Prostate gland (tissue), 2 donors: ENCODE measurements at regions not wholly inside any gene's neighbourhood (a gene's known extent, or its start where the extent isn't known, plus 50 kb on each side); places are given as distances from the start of the nearest gene placed in this dataset.

ENCODE experiments used
- POLR2A ChIP-seq: fragments of 450-650 bp; IDR thresholded peaks from one replicate; pipeline ENCODE4 v1.6.1; 2016; ENCODE audit warnings: antibody characterized with exemption, mild to moderate bottlenecking
- TF ChIP-seq, protein P1 (sequence below), 4 experiments: fragments of 200-600 bp in 2 of 4; fragments of 450-650 bp in 2 of 4; sonication (generic) in 2 of 4; IDR thresholded peaks; 1 replicate in 3 of 4; 2 replicates in 1 of 4; pipeline ENCODE4 v1.5.1; 2016 to 2019; ENCODE audit warnings: antibody characterized with exemption in 4 of 4, mild to moderate bottlenecking in 2 of 4, moderate library complexity in 2 of 4

DNA sequence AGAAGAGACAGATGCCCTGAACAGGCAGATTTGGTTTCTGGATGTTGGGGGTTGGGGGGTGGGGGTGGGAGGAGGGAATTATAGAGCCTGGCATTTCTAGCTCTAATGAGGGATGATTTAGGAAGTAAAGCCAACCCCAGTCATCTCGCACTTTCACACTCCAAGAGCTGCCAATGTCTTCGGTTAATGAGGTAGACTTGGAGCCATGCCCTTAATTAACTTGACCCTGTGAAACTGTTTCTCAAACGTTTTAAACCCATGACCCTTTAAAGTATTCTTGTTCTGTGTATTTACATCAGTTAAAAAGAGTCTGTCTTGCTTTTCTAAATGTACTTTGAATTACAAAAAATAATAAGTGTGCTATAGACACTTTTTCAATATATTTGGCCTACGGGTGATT, 466.9 kb downstream of the FAT4 start:
- TF ChIP-seq, protein P1, sequence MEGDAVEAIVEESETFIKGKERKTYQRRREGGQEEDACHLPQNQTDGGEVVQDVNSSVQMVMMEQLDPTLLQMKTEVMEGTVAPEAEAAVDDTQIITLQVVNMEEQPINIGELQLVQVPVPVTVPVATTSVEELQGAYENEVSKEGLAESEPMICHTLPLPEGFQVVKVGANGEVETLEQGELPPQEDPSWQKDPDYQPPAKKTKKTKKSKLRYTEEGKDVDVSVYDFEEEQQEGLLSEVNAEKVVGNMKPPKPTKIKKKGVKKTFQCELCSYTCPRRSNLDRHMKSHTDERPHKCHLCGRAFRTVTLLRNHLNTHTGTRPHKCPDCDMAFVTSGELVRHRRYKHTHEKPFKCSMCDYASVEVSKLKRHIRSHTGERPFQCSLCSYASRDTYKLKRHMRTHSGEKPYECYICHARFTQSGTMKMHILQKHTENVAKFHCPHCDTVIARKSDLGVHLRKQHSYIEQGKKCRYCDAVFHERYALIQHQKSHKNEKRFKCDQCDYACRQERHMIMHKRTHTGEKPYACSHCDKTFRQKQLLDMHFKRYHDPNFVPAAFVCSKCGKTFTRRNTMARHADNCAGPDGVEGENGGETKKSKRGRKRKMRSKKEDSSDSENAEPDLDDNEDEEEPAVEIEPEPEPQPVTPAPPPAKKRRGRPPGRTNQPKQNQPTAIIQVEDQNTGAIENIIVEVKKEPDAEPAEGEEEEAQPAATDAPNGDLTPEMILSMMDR (IDR thresholded peaks at IDR 0.05) = no peak
- TF ChIP-seq POLR2A = no peak
